ENCODE measurements at regions not wholly inside any gene's neighbourhood (a gene's known extent, or its start where the extent isn't known, plus 50 kb on each side); places are given as distances from the start of the nearest gene placed in this dataset.
"Not testable (repeated sequence)": the region's sequence is repeated elsewhere in the genome, so short reads cannot be mapped to it uniquely, and the experiment has no call there.

DNA sequence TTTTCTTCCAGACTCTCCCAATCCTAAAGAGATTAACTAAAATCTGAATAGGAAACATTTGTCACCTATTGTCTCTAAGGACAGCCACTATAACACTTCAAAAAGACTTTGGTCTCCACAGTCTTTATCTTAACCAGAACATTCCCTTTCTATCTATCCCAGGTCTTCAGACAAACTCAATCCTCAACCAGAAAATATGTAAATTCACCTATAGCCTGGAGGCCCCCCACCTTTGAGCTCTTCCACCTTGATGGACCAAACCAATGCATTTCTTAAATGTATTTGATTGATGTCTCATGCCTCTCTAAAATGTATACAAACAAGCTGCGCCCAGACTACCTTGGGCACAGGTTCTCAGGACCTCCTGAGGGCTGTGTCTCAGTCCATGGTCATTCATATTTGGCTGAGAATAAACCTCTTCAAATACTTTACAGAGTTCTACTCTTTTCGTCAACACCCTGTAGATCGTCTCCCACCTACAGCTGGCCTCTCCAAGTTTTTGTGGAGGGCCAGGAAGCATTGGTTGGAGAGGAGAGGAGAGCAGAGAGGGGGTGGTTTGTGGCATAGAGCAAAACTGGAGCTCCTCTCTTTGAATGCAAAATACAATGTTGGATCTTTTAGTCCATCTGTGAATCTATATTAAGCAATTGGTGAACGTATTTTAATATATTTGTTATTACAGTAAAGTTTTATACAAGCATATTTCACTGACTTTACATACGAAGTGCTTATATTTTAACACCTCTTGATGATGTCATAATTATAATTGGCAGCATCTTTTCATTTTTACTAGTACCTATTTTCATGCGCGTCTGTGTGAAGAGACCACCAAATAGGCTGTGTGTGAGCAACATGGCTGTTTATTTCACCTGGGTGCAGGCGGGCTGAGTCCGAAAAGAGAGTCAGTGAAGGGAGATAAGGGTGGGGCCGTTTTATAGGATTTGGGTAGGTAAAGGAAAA, 230.7 kb upstream of the DUSP10 start:
- CTCF ChIA-PET, result no interaction called here
- DNase-seq (ENCODE audit: low read depth, low spot score) (no peak), ATAC-seq (no peak)
- RAD21 ChIA-PET (ENCODE audit: low non-redundant PET in 1 of 2, low total read pairs in 2 of 2, uncharacterized antibody in 2 of 2, unreplicated experiment in 2 of 2), result no interaction called here
- H3K4me3 ChIP-seq (replicated peaks in 1 of 2; ENCODE audit: low read depth in 1 of 2, low read length in 2 of 2), result no peak overlapping the region
- no peaks in the 10 kb centered on the region for H3K9me3 ChIP-seq (ENCODE audit: control insufficient read depth in 1 of 2, insufficient read depth in 1 of 2, low read depth in 1 of 2, low read length in 2 of 2)
- no peaks in the 10 kb centered on the region for H4K20me1 ChIP-seq (ENCODE audit: insufficient read depth)
- no peak overlapping the region for H3K27ac ChIP-seq (ENCODE audit: low read depth, low read length)
- no peaks in the 10 kb centered on the region for H3K27me3 ChIP-seq (ENCODE audit: insufficient read depth, low read length)
- H3K9ac ChIP-seq (ENCODE audit: low read length), result no peak overlapping the region
- POLR2A ChIA-PET, result no interaction called here
- H2AFZ ChIP-seq (ENCODE audit: low read depth, low read length, poor library complexity, severe bottlenecking), result no peak overlapping the region
- H3K4me2 ChIP-seq (ENCODE audit: low read length), result no peak overlapping the region
- no peaks in the 10 kb centered on the region for H3K9me2 ChIP-seq (ENCODE audit: insufficient read depth)
- intact Hi-C loops (cut with micrococcal nuclease), result no loop called here
- no peak for TF ChIP-seq SIN3A (IDR thresholded peaks at IDR 0.05; ENCODE audit: low read depth)
- no peak for TF ChIP-seq SRF (IDR thresholded peaks at IDR 0.05; ENCODE audit: low read depth)
- TF ChIP-seq, protein P1, sequence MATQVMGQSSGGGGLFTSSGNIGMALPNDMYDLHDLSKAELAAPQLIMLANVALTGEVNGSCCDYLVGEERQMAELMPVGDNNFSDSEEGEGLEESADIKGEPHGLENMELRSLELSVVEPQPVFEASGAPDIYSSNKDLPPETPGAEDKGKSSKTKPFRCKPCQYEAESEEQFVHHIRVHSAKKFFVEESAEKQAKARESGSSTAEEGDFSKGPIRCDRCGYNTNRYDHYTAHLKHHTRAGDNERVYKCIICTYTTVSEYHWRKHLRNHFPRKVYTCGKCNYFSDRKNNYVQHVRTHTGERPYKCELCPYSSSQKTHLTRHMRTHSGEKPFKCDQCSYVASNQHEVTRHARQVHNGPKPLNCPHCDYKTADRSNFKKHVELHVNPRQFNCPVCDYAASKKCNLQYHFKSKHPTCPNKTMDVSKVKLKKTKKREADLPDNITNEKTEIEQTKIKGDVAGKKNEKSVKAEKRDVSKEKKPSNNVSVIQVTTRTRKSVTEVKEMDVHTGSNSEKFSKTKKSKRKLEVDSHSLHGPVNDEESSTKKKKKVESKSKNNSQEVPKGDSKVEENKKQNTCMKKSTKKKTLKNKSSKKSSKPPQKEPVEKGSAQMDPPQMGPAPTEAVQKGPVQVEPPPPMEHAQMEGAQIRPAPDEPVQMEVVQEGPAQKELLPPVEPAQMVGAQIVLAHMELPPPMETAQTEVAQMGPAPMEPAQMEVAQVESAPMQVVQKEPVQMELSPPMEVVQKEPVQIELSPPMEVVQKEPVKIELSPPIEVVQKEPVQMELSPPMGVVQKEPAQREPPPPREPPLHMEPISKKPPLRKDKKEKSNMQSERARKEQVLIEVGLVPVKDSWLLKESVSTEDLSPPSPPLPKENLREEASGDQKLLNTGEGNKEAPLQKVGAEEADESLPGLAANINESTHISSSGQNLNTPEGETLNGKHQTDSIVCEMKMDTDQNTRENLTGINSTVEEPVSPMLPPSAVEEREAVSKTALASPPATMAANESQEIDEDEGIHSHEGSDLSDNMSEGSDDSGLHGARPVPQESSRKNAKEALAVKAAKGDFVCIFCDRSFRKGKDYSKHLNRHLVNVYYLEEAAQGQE (IDR thresholded peaks at IDR 0.05; ENCODE audit: low read depth), result no peak
- TF ChIP-seq ZNF274 (IDR thresholded peaks at IDR 0.05; ENCODE audit: low read depth, low read length), result no peak
- no peak for TF ChIP-seq JUND (IDR thresholded peaks at IDR 0.05)
- no peaks in the 10 kb centered on the region for H3K4me1 ChIP-seq (ENCODE audit: control insufficient read depth in 1 of 2, insufficient read depth in 2 of 2, low read length in 2 of 2)
- no peaks in the 10 kb centered on the region for H3K79me2 ChIP-seq (ENCODE audit: insufficient read depth, low read length)
- no TSS peak for BruUV-seq (replicated peaks)
- H3K36me3 ChIP-seq (ENCODE audit: control insufficient read depth in 1 of 2, insufficient read depth in 2 of 2, low read length in 2 of 2), result no peaks in the 10 kb centered on the region

DNA sequence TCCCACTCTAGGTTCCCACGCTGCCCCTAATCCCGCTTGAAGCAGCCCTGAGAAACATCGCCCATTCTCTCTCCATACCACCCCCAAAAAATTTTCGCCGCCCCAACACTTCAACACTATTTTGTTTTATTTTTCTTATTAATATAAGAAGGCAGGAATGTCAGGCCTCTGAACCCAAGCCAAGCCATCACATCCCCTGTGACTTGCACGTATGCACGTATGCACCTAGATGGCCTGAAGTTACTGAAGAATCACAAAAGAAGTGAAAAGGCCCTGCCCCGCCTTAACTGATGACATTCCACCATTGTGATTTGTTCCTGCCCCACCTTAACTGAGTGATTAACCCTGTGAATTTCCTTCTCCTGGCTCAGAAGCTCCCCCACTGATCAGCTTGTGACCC, 229.1 kb upstream of the DUSP10 start:
- RAD21 ChIA-PET (ENCODE audit: low non-redundant PET in 1 of 2, low total read pairs in 2 of 2, uncharacterized antibody in 2 of 2, unreplicated experiment in 2 of 2); BruUV-seq (replicated peaks); H3K9ac ChIP-seq (ENCODE audit: low read length); POLR2A ChIA-PET; H3K4me1 ChIP-seq (ENCODE audit: control insufficient read depth in 1 of 2, insufficient read depth in 2 of 2, low read length in 2 of 2); CTCF ChIA-PET; H2AFZ ChIP-seq (ENCODE audit: low read depth, low read length, poor library complexity, severe bottlenecking); intact Hi-C loops (cut with micrococcal nuclease); H3K9me3 ChIP-seq (ENCODE audit: control insufficient read depth in 1 of 2, insufficient read depth in 1 of 2, low read depth in 1 of 2, low read length in 2 of 2); ATAC-seq; DNase-seq (ENCODE audit: low read depth, low spot score); H3K4me3 ChIP-seq (replicated peaks in 1 of 2; ENCODE audit: low read depth in 1 of 2, low read length in 2 of 2); H3K27ac ChIP-seq (ENCODE audit: low read depth, low read length); H3K79me2 ChIP-seq (ENCODE audit: insufficient read depth, low read length); H3K4me2 ChIP-seq (ENCODE audit: low read length); H3K9me2 ChIP-seq (ENCODE audit: insufficient read depth); H4K20me1 ChIP-seq (ENCODE audit: insufficient read depth); H3K27me3 ChIP-seq (ENCODE audit: insufficient read depth, low read length); H3K36me3 ChIP-seq (ENCODE audit: control insufficient read depth in 1 of 2, insufficient read depth in 2 of 2, low read length in 2 of 2): not testable (repeated sequence)

DNA sequence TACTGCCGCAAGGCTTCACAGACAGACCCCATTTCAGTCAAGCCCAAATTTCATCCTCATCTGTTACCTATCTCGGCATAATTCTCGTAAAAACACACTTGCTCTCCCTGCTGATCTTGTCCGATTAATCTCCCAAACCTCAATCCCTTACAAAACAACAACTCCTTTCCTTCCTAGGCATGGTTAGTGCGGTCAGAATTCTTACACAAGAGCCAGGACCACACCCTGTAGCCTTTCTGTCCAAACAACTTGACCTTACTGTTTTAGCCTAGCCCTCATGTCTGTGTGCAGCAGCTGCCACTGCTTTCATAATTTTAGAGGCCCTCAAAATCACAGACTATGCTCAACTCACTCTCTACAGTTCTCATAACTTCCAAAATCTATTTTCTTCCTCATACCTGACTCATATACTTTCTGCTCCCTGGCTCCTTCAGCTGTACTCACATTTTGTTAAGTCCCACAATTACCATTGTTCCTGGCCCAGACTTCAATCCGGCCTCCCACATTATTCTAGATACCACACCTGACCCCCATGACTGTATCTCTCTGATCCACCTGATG, 227.5 kb upstream of the DUSP10 start:
- H3K36me3 ChIP-seq (ENCODE audit: control insufficient read depth in 1 of 2, insufficient read depth in 2 of 2, low read length in 2 of 2); H3K9me3 ChIP-seq (ENCODE audit: control insufficient read depth in 1 of 2, insufficient read depth in 1 of 2, low read depth in 1 of 2, low read length in 2 of 2); BruUV-seq (replicated peaks); H3K9ac ChIP-seq (ENCODE audit: low read length); CTCF ChIA-PET; H3K4me3 ChIP-seq (replicated peaks in 1 of 2; ENCODE audit: low read depth in 1 of 2, low read length in 2 of 2); DNase-seq (ENCODE audit: low read depth, low spot score); H2AFZ ChIP-seq (ENCODE audit: low read depth, low read length, poor library complexity, severe bottlenecking); POLR2A ChIA-PET; H3K9me2 ChIP-seq (ENCODE audit: insufficient read depth); H3K79me2 ChIP-seq (ENCODE audit: insufficient read depth, low read length); H3K4me2 ChIP-seq (ENCODE audit: low read length); H3K27ac ChIP-seq (ENCODE audit: low read depth, low read length); H3K27me3 ChIP-seq (ENCODE audit: insufficient read depth, low read length); intact Hi-C loops (cut with micrococcal nuclease); RAD21 ChIA-PET (ENCODE audit: low non-redundant PET in 1 of 2, low total read pairs in 2 of 2, uncharacterized antibody in 2 of 2, unreplicated experiment in 2 of 2); H4K20me1 ChIP-seq (ENCODE audit: insufficient read depth); H3K4me1 ChIP-seq (ENCODE audit: control insufficient read depth in 1 of 2, insufficient read depth in 2 of 2, low read length in 2 of 2); ATAC-seq: not testable (repeated sequence)

All from HCT116 (cell line).